SU-DHL-6 (cell line): ENCODE measurements at regions not wholly inside any gene's neighbourhood (a gene's known extent, or its start where the extent isn't known, plus 50 kb on each side); places are given as distances from the start of the nearest gene placed in this dataset.
"Not testable (repeated sequence)": the region's sequence is repeated elsewhere in the genome, so short reads cannot be mapped to it uniquely, and the experiment has no call there.

Experiments
- EZH2phosphoT487 ChIP-seq: fragments of 200-600 bp; sonication (generic), shearing (Covaris generic); conservative IDR thresholded peaks from 2 replicates; pipeline ENCODE4 v1.6.1; 2018; ENCODE audit warnings: mild to moderate bottlenecking, antibody characterized with exemption, low read length, moderate library complexity, mixed read lengths
- TF ChIP-seq, protein P1 (sequence below): fragments of 200-600 bp; sonication (generic); IDR thresholded peaks from one replicate; pipeline ENCODE4 v1.5.1; 2017; ENCODE audit warnings: antibody characterized with exemption, mild to moderate bottlenecking, low read length, moderate library complexity; ENCODE audit not compliant: insufficient read depth, poor library complexity, severe bottlenecking

DNA sequence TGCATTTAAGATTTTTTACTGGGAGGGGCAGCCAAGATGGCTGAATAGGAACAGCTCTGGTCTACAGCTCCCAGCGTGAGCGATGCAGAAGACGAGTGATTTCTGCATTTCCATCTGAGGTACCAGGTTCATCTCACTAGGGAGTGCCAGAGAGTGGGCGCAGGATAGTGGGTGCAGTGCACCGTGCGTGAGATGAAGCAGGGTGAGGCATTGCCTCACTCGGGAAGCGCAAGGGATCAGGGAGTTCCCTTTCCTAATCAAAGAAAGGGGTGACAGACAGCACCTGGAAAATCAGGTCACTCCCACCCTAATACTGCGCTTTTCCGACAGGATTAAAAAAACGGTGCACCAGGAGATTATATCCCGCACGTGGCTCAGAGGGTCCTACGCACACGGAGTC, 192.8 kb downstream of the MAGEB17 start:
- TF ChIP-seq, protein P1, sequence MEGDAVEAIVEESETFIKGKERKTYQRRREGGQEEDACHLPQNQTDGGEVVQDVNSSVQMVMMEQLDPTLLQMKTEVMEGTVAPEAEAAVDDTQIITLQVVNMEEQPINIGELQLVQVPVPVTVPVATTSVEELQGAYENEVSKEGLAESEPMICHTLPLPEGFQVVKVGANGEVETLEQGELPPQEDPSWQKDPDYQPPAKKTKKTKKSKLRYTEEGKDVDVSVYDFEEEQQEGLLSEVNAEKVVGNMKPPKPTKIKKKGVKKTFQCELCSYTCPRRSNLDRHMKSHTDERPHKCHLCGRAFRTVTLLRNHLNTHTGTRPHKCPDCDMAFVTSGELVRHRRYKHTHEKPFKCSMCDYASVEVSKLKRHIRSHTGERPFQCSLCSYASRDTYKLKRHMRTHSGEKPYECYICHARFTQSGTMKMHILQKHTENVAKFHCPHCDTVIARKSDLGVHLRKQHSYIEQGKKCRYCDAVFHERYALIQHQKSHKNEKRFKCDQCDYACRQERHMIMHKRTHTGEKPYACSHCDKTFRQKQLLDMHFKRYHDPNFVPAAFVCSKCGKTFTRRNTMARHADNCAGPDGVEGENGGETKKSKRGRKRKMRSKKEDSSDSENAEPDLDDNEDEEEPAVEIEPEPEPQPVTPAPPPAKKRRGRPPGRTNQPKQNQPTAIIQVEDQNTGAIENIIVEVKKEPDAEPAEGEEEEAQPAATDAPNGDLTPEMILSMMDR, result not testable (repeated sequence)
- not testable (repeated sequence) for TF ChIP-seq EZH2phosphoT487
